ENCODE measurements at regions not wholly inside any gene's neighbourhood (a gene's known extent, or its start where the extent isn't known, plus 50 kb on each side); places are given as distances from the start of the nearest gene placed in this dataset.

DNA sequence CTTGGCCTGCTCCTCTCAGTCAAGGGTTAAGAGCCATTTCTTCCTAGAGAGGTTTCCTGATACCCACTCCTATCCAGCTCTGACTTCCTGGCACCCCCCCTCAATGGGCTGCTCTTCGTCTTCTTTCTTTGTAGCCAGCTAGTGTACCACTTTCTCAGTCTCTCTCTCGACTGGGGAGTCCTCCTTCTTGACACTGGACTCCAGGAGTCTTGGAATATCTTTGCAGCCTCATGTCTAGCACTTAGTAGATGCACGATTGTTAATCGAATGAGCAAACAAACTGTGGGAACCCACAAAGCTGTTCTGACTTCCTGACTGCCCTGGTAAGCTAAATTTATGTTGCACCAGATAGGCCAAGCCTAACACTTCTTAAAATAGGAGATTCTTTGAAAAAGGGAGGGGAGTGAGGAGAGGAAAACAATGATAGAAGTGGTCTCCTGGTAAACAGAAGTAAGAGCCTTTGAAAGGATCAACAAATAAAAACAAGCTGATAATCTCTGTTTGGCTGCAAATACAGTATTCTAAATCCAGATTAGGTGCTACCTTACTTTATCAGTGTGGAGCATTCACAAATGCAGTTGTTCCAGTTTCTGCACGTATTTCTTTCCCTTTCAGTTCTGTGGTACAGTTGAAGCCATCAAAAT is 160.1 kb upstream of the CITED2 start:
- DNase-seq (ENCODE audit: extremely low spot score): no peak
- no peak for TF ChIP-seq CTCF (IDR thresholded peaks at IDR 0.05; ENCODE audit: control extremely low read depth, extremely low read depth, low read depth, missing control alignments)
- POLR2A ChIA-PET: no interaction called here
- CTCF ChIA-PET: interaction anchor here (1.3 kb wide), 1 partner anchor 44 kb away, joined by 3 read pairs; no protein-coding TSS in a partner anchor

DNA sequence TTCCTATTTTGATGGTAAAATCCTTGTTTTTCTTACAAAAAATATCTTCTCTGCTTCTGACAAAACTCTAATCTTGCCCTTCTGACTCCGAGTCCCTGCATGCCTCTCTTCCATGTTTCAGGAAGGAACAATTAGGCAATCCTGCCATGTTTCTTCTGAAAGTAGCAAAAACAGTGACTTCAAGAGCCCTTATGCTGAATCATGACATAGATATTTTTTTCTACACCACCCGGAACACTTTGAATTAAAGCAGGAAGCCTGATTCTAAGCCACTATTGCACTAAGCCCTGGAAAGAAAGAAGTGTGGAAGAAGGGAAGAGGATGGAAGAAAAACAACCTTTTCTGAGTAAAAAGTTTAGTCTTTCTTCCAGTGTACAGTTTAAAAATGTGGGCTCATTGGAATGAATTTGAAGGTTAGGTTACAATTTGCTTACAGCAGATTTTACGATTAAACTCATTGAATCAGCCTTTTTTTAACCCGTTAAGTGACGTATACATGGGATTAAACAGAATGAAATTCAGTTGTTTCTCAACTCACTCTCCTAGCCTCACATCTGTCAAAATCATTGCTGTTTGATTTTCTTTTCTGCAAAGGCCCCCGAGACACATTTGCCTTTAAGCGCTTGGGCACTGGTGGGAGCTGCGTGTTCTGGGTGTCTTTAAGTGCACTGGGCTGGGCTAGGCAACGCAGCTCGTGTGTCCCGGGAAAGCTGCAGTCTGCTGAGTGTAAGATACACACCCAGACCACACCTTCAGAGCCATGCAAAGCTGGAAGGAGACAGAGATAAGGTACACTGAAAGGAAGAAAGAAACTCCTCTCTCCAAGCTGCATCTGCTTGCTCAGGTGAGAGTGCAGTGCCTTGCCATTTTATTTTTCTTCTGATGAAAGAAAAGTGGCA is 159.4 kb upstream of the CITED2 start:
- POLR2A ChIA-PET: no interaction called here
- TF ChIP-seq CTCF (IDR thresholded peaks at IDR 0.05; ENCODE audit: control extremely low read depth, extremely low read depth, low read depth, missing control alignments): no peak
- CTCF ChIA-PET: no interaction called here
- no peak for DNase-seq (ENCODE audit: extremely low spot score)

- ChIA-PET CTCF (no interaction called here), POLR2A (no interaction called here)
- DNase-seq (ENCODE audit: extremely low spot score): no peak
- no peak for TF ChIP-seq CTCF (IDR thresholded peaks at IDR 0.05; ENCODE audit: control extremely low read depth, extremely low read depth, low read depth, missing control alignments)
These were observed 158.7 kb upstream of the CITED2 start for GRCh38 chr6:139533171-139533570.

GRCh38 chr6:139531148-139532115 is 157.0 kb upstream of the CITED2 start:
- POLR2A ChIA-PET: no interaction called here
- TF ChIP-seq CTCF (IDR thresholded peaks at IDR 0.05; ENCODE audit: control extremely low read depth, extremely low read depth, low read depth, missing control alignments): no peak
- CTCF ChIA-PET: interaction anchor here (2.4 kb wide), 1 partner anchor 9 kb away, joined by 7 read pairs; no protein-coding TSS in a partner anchor
- DNase-seq (ENCODE audit: extremely low spot score): no peak

GRCh38 chr6:139530561-139530960 is 156.1 kb upstream of the CITED2 start:
- no peak for DNase-seq (ENCODE audit: extremely low spot score)
- ChIA-PET CTCF (interaction anchor here (2.4 kb wide), 1 partner anchor 10 kb away, joined by 7 read pairs; no protein-coding TSS in a partner anchor), POLR2A (no interaction called here)
- TF ChIP-seq CTCF (IDR thresholded peaks at IDR 0.05; ENCODE audit: control extremely low read depth, extremely low read depth, low read depth, missing control alignments): no peak

DNA sequence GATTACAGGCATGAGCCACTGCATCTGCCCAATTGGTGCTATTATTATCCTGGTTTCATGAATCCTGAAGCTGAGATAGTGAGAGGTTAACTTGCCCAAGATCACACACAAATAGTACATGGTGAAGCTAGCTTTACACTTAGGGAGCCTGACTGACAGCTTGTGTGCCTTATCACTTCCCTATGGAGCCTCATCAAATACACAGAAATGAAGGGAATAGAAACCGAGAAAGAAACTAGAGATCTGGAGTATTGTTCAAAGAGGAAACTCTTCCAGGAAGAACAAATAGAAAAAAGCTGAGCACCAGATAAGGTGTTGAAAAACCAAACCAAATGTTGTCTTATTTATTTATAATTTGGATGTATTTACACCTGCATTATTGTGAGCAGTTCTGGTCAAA is 155.0 kb upstream of the CITED2 start:
- no peak for TF ChIP-seq CTCF (IDR thresholded peaks at IDR 0.05; ENCODE audit: control extremely low read depth, extremely low read depth, low read depth, missing control alignments)
- CTCF ChIA-PET: interaction anchor here (2.4 kb wide), 1 partner anchor 11 kb away, joined by 7 read pairs; no protein-coding TSS in a partner anchor
- POLR2A ChIA-PET: interaction anchor here (0.5 kb wide), 1 partner anchor 1119 kb away, joined by 6 read pairs; no protein-coding TSS in a partner anchor
- no peak for DNase-seq (ENCODE audit: extremely low spot score)
